ENCODE measurements at regions not wholly inside any gene's neighbourhood (a gene's known extent, or its start where the extent isn't known, plus 50 kb on each side); places are given as distances from the start of the nearest gene placed in this dataset.
"Not testable (repeated sequence)": the region's sequence is repeated elsewhere in the genome, so short reads cannot be mapped to it uniquely, and the experiment has no call there.

DNA sequence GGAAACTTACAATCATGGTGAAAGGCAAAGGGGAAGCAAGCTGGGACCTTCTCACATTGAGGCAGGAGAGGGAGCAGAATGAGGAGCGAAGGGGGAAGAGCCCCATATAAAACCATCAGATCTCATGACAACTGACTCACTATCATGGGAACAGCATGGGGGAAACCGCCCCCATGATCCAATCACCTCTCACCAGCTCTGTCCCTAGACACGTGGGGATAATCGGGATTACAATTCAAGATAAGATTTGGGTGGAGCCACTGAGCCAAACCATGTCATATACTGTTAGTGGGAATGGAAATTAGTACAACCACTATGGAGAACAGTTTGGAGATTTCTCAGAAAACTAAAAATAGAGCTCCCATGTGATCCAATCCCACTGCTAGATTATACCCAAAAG is 163.7 kb downstream of the MANEA start:
- H3K27ac ChIP-seq: no peak overlapping the region
- 37 to 53% (median 43%) methylated on average over 4 of the region's 4 CpGs for WGBS, 4 donors
- DNase-seq (no peak), ATAC-seq (no peak)
- no peak for TF ChIP-seq POLR2A (IDR thresholded peaks at IDR 0.05)
- TF ChIP-seq, protein P1, sequence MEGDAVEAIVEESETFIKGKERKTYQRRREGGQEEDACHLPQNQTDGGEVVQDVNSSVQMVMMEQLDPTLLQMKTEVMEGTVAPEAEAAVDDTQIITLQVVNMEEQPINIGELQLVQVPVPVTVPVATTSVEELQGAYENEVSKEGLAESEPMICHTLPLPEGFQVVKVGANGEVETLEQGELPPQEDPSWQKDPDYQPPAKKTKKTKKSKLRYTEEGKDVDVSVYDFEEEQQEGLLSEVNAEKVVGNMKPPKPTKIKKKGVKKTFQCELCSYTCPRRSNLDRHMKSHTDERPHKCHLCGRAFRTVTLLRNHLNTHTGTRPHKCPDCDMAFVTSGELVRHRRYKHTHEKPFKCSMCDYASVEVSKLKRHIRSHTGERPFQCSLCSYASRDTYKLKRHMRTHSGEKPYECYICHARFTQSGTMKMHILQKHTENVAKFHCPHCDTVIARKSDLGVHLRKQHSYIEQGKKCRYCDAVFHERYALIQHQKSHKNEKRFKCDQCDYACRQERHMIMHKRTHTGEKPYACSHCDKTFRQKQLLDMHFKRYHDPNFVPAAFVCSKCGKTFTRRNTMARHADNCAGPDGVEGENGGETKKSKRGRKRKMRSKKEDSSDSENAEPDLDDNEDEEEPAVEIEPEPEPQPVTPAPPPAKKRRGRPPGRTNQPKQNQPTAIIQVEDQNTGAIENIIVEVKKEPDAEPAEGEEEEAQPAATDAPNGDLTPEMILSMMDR (IDR thresholded peaks at IDR 0.05): no peak
- no peaks in the 10 kb centered on the region for H3K9me3 ChIP-seq
- H3K4me3 ChIP-seq: no peak overlapping the region
- no peaks in the 10 kb centered on the region for H3K36me3 ChIP-seq
- H3K27me3 ChIP-seq: no peaks in the 10 kb centered on the region
- intact Hi-C loops (cut with DNase I): no loop called here
- no peaks in the 10 kb centered on the region for H3K4me1 ChIP-seq

DNA sequence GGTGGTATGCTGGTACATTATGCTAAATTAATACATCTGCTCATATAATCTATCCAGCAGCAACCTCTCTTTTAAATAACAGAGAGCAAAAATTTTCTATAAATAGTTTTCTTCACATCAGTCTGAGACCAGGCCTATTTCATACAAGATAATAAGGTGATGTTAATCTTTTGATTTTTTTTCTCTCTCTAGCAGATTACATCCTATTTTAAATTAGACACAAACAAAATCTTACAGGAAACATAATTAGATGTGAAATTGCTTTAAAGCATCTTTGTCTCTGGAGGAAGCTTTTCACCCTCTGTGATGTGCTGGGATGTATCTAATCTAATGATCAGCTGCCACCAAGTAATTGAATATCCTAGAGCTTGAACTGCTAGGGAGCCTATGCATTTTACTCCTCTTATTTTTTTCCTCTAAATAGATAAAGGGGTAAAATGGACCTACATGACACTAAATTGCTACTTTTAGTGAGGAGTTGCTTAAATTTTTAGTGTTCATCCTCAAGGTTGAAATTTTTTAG is 165.5 kb downstream of the MANEA start:
- Histone ChIP-seq H3K27ac (no peak overlapping the region), H3K4me1 (no peaks in the 10 kb centered on the region), H3K9me3 (no peaks in the 10 kb centered on the region), H3K27me3 (no peaks in the 10 kb centered on the region), H3K36me3 (no peaks in the 10 kb centered on the region), H3K4me3 (no peak overlapping the region)
- TF ChIP-seq, protein P1 (IDR thresholded peaks at IDR 0.05): no peak
- no peak for TF ChIP-seq POLR2A (IDR thresholded peaks at IDR 0.05)
- intact Hi-C loops (cut with DNase I): no loop called here
- DNase-seq: no peak
- ATAC-seq: no peak

DNA sequence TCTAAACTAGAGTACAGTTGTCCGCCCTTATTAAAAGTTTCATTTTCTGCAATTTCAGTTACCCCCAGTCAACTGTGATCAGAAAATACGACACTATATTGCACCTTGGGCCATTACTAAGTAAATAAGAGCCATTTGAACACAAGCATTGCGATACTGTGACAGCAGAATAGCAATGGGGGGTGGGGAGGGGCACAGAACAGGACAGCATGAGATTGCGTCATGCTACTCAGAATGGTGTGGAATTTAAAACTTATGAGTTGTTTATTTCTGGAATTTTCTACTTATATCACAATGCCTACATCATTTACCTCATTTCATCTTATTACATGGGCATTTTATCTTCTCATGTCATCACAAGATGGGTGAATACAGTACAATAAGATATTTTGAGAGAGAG is 166.3 kb downstream of the MANEA start:
- no peaks in the 10 kb centered on the region for H3K9me3 ChIP-seq
- WGBS, 4 donors: 66 to 73% (median 69%) methylated on average over 4 of the region's 4 CpGs
- TF ChIP-seq, protein P1 (IDR thresholded peaks at IDR 0.05): no peak
- no peak for TF ChIP-seq POLR2A (IDR thresholded peaks at IDR 0.05)

DNA sequence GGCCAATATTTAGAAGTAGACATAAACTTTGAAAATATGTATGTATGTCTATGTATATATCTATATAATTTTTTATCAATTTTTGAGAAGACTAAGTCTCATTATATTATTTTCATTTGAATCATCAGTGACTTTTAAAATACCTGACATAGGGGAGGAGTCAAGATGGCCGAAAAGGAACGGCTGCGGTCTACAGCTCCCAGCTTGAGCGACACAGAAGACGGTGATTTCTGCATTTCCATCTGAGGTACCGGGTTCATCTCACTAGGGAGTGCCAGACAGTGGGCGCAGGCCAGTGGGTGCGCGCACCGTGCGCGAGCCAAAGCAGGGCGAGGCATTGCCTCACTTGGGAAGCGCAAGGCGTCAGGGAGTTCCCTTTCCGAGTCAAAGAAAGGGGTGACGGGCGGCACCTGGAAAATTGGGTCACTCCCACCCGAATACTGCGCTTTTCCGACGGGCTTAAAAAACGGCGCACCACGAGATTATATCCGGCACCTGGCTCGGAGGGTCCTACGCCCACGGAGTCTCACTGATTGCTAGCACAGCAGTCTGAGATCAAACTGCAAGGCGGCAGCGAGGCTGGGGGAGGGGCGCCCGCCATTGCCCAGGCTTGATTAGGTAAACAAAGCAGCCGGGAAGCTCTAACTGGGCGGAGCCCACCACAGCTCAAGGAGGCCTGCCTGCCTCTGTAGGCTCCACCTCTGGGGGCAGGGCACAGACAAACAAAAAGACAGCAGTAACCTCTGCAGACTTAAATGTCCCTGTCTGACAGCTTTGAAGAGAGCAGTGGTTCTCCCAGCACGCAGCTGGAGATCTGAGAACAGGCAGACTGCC is 181.1 kb downstream of the MANEA start:
- WGBS, 4 donors: 71 to 86% (median 86%) methylated on average over 19 to 36 of the region's 36 CpGs
- H3K9me3 ChIP-seq; H3K4me1 ChIP-seq; H3K27me3 ChIP-seq; H3K36me3 ChIP-seq; intact Hi-C loops (cut with DNase I); ATAC-seq; H3K27ac ChIP-seq; DNase-seq; H3K4me3 ChIP-seq: not testable (repeated sequence)

More for the DNA sequence above, 166.3 kb downstream of the MANEA start:
- no peak for ATAC-seq
- intact Hi-C loops (cut with DNase I): no loop called here
- no peak overlapping the region for H3K4me3 ChIP-seq
- H3K4me1 ChIP-seq: no peaks in the 10 kb centered on the region
- H3K36me3 ChIP-seq: no peaks in the 10 kb centered on the region
- DNase-seq: no peak
- no peaks in the 10 kb centered on the region for H3K27me3 ChIP-seq
- H3K27ac ChIP-seq: no peak overlapping the region

Measured in heart left ventricle (tissue), 16 donors.